SK-N-DZ (cell line): ENCODE measurements at regions not wholly inside any gene's neighbourhood (a gene's known extent, or its start where the extent isn't known, plus 50 kb on each side); places are given as distances from the start of the nearest gene placed in this dataset.

Experiments used
- DNase-seq: peaks from one replicate; pipeline ENCODE4 v3.0.0-alpha.2; 2015; ENCODE audit warnings: low spot score

GRCh38 chr1:116231752-116232151, 120.6 kb downstream of the MAB21L3 start:
- no peak for DNase-seq

- no peak for DNase-seq
These were observed 121.9 kb downstream of the MAB21L3 start for GRCh38 chr1:116232989-116233514.

GRCh38 chr1:116234429-116234828, 123.2 kb downstream of the MAB21L3 start:
- DNase-seq: no peak

- no peak for DNase-seq
These were observed 128.7 kb downstream of the MAB21L3 start for GRCh38 chr1:116239916-116240315.

- no peak for DNase-seq
These were observed 130.3 kb upstream of the ATP1A1 start for GRCh38 chr1:116242741-116243140.

- no peak for DNase-seq
These were observed 129.6 kb upstream of the ATP1A1 start for GRCh38 chr1:116243333-116244054.

GRCh38 chr1:116246174-116246573, 126.9 kb upstream of the ATP1A1 start:
- DNase-seq: no peak

DNA sequence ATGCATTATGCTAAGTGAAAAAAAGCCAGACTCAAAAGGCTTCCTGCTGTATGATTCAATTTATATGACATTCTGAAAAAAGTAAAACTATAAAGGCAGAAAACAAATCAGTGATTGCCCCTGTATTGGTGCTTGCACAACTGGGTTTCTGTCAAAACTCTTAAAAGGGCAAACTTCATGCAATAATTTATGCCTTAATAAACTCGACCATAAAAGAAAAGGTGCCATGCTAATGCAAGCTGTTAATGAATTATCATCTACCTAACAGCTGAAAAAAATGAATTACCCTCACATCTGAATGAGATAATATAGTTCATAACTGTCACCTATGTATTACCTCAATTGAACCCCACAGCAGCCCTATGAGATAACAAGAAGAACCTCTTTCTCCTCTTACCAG, 120.8 kb upstream of the ATP1A1 start:
- DNase-seq: no peak

GRCh38 chr1:116252785-116253184, 120.3 kb upstream of the ATP1A1 start:
- DNase-seq: no peak

- no peak for DNase-seq
These were observed 119.3 kb upstream of the ATP1A1 start for GRCh38 chr1:116253566-116254382.

DNA sequence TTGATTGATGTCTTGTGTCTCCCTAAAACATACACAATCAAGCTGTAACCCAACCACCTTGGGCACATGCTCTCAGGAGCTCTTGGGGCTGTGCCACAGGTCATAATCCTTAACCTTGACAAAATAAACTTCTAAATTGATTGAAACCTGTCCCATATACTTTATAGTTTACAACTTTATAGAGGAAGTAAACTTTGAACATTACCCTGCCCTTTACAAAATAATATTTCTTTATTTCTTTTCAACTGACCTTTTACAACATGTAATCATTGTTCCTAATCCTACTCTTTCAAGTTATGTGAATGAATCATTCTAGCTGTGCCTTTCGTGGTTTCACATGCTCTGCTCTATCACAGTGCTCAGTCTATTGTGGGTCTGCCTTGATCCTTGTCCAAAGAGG, 118.3 kb upstream of the ATP1A1 start:
- no peak for DNase-seq

DNA sequence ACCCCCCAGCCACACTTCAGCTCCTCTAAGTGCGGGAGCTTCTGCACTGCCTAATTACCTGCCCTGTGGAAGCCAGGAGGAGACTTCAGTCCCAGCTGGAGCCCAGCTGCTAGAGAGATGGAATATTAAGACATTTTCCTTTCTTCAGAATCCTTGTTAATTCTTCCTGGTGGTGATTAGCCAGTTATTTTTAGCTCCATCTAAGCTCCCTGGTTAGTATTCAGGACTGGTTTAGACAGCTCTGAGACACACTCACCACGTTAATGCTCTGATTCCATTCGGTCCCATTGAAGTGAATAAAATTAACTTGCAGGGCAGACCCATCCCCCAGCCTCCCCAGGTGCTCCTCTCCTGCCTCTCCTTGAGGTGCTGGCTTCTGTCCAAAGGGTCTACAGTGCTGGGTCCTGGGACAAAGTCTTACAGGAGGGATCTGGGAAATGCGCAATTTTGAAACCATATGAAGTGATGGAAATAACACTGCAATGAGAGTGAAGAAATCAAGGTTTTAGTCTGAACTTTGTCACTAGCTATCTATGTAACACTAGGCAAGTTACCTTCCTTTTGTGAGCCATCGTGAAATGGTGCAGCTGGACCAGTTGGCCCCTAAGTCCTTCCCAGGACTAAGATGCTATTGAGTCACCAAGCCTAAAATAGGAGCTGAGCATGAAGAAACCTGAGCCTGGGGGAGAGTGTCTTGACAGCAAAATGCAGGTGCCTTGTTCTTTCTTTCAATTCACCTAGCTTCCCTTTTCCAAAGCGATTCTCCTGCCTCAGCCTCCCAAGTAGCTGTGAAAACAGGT, 117.4 kb upstream of the ATP1A1 start:
- no peak for DNase-seq

- DNase-seq: no peak
These were observed 116.8 kb upstream of the ATP1A1 start for GRCh38 chr1:116256286-116256649.

DNA sequence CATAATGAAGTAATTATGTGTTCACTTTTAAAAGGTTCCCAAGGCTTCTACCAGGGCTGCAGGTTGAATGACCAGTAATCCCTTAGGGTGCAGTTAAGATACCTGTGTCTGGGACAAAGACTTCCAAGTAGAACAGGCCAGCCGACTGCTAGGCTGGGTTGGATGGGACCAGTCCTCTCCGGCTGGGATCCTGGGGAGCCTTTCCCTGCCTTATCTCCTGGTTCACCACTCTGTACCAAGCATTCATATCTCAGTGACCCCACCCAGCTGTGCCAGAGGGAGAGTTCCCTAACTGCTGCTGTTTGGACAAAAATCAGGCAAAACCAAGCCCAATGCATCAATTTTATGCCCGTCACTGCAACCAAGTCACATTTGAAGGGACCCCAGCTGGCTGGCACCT, 116.2 kb upstream of the ATP1A1 start:
- DNase-seq: no peak

DNA sequence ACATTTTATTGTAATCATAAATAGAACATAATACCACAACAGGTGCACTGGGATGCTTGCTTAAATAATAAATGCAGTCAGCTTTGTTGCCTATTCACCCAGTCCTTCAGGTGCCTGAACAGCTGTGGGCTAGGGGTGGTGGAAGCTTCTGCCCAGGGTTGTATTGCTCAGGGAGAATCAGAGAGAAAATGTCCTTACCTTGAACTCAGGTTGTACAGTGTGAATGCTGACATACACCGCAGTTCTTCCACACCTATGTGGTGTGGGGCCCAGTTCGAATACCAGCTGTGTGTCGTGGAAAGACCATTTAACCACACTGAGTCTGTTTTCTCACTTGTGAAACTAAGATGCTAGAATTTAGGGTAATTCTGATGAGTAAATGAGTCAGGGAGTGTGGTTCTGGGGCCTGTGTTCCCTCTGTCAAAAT, 115.7 kb upstream of the ATP1A1 start:
- no peak for DNase-seq

DNA sequence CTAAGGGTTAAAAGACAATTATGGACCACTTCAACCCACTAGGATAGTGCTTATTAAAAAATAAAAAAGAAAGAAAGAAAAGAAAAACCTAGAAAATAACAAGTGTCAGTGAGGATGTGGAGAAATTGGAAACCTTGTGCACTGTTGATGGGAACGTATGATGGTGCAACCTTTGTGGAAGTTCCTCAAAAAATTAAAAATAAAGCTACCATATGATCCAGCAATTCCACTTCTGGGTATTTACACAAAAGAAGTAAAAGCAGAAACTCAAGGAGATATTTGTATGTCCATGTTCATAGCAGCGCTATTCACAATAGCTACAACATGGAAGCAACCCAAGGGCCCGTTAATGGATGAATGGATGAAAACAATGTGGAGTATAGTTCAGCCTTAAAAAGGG, 115.2 kb upstream of the ATP1A1 start:
- no peak for DNase-seq

GRCh38 chr1:116258668-116259419, 114.2 kb upstream of the ATP1A1 start:
- no peak for DNase-seq

DNA sequence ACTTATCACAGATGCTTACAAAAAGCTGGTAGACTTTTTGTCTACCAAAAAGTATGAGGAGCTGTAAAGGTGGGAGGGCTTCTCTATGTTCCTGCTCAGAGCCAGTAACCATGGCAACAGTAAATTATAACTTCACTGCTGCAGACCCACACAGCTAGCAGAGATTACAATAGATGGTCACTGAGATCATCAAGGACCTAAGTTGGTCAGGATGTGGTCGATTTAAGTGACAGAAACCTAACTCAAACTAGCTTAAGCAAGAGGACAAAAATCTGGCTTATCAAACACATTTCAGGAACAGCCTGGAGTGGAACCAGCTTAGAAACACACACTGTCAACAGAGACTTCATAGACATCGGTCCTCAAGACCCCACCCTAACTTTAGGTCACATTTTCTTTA, 113.4 kb upstream of the ATP1A1 start:
- no peak for DNase-seq

DNA sequence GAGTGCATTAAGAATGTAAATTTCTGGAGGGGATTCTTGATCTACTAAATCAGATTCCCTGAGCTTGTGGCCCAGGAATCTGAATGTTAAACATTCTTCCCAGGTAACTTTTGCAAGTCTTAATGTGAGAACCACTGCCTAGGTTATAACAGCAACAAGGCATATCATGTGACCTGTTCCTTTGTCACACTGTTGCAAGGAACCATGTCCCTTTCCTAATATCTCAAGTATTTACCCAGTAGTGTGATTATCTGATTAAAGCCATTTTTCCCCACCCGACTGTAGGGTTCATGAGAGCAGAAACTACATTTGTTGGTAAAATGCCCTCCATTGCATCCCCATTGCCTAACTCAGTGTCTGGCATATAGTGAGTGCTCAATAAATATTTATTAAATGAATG, 112.9 kb upstream of the ATP1A1 start:
- no peak for DNase-seq

GRCh38 chr1:116260621-116261020, 112.4 kb upstream of the ATP1A1 start:
- DNase-seq: no peak

DNA sequence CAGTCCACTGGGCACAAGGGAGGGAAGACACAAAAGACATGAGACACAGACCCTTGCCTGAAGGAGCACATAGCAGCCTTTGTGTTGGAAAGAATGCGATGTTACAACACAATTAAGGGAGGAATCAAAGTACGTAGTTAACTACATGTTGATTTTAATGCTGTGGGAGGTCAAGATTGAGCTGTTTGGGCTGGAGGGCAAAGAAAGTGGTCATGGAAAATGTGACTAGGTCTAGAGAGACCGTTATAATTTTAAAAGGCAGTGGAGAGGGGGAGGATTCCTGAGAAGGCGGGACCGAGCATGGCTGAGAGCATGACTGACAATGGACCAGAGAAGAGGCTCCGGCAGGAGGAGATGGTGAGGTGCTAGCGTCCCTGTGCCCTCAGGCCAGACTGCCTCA, 111.8 kb upstream of the ATP1A1 start:
- DNase-seq: no peak
